H9 (cell line): ENCODE measurements at regions not wholly inside any gene's neighbourhood (a gene's known extent, or its start where the extent isn't known, plus 50 kb on each side); places are given as distances from the start of the nearest gene placed in this dataset.

Experiments
- DNase-seq: peaks from one replicate; pipeline ENCODE4 v3.0.0-alpha.2; 2017
- H2AFZ ChIP-seq: one replicate; pipeline ENCODE4 v1.6.1; 2013; ENCODE audit warnings: mild to moderate bottlenecking, low read length, control low read depth, moderate library complexity
- H2AK5ac ChIP-seq: 2 replicates; pipeline ENCODE4 v1.6.1; 2013; ENCODE audit warnings: low read length, control low read depth, mixed read lengths; ENCODE audit not compliant: insufficient read length
- H2BK120ac ChIP-seq: one replicate; pipeline ENCODE4 v1.6.1; 2013; ENCODE audit warnings: low read depth, mild to moderate bottlenecking, low read length, control low read depth, inconsistent platforms; ENCODE audit not compliant: poor library complexity, severe bottlenecking
- H2BK12ac ChIP-seq: 2 replicates; pipeline ENCODE4 v1.6.1; 2013; ENCODE audit warnings: low read length, control low read depth, mixed read lengths, low read depth; ENCODE audit not compliant: insufficient read length
- H2BK15ac ChIP-seq: 2 replicates; pipeline ENCODE4 v1.6.1; 2013; ENCODE audit warnings: low read depth, low read length, control low read depth
- H2BK20ac ChIP-seq: one replicate; pipeline ENCODE4 v1.6.1; 2013; ENCODE audit warnings: low read depth, mild to moderate bottlenecking, low read length, control low read depth, inconsistent platforms; ENCODE audit not compliant: poor library complexity, severe bottlenecking
- H2BK5ac ChIP-seq: 2 replicates; pipeline ENCODE4 v1.6.1; 2013; ENCODE audit warnings: low read length, control low read depth, mixed read lengths; ENCODE audit not compliant: insufficient read length
- H3K14ac ChIP-seq: 2 replicates; pipeline ENCODE4 v1.6.1; 2013; ENCODE audit warnings: low read length, control low read depth; ENCODE audit not compliant: insufficient read depth
- H3K18ac ChIP-seq: 2 replicates; pipeline ENCODE4 v1.6.1; 2013; ENCODE audit warnings: low read depth, mild to moderate bottlenecking, mixed read lengths, low read length, control low read depth; ENCODE audit not compliant: insufficient read length
- H3K23ac ChIP-seq: 2 replicates; pipeline ENCODE4 v1.6.1; 2013; ENCODE audit warnings: low read length, control low read depth, mixed read lengths, low read depth; ENCODE audit not compliant: insufficient read length
- H3K23me2 ChIP-seq: 2 replicates; pipeline ENCODE4 v1.6.1; 2013; ENCODE audit warnings: low read depth, mild to moderate bottlenecking, mixed read lengths, low read length, control low read depth; ENCODE audit not compliant: insufficient read length, poor library complexity, severe bottlenecking
- H3K27ac ChIP-seq: 2 replicates; pipeline ENCODE4 v1.5.1; 2013; ENCODE audit warnings: low read length, control low read depth, mixed read lengths, low read depth; ENCODE audit not compliant: insufficient read length
- H3K27me3 ChIP-seq: 2 replicates; pipeline ENCODE4 v1.6.1; 2013; ENCODE audit warnings: low read length, control low read depth, inconsistent platforms; ENCODE audit not compliant: insufficient read depth
- H3K4ac ChIP-seq: 2 replicates; pipeline ENCODE4 v1.6.1; 2013; ENCODE audit warnings: low read depth, mild to moderate bottlenecking, control low read depth, inconsistent platforms, low read length, moderate library complexity
- H3K4me1 ChIP-seq: 2 replicates; pipeline ENCODE4 v1.6.1; 2013; ENCODE audit warnings: low read length, control low read depth, inconsistent platforms; ENCODE audit not compliant: insufficient read depth
- H3K4me2 ChIP-seq: 2 replicates; pipeline ENCODE4 v1.6.1; 2013; ENCODE audit warnings: low read length, control low read depth, mixed read lengths; ENCODE audit not compliant: insufficient read length, insufficient read depth
- H3K56ac ChIP-seq: 2 replicates; pipeline ENCODE4 v1.6.1; 2013; ENCODE audit warnings: low read depth, mild to moderate bottlenecking, mixed read lengths, low read length, control low read depth; ENCODE audit not compliant: insufficient read length
- H3K79me1 ChIP-seq: 2 replicates; pipeline ENCODE4 v1.6.1; 2013; ENCODE audit warnings: low read depth, mild to moderate bottlenecking, moderate library complexity, low read length, control low read depth, inconsistent platforms; ENCODE audit not compliant: insufficient read depth, poor library complexity, severe bottlenecking
- H3K79me2 ChIP-seq: 2 replicates; pipeline ENCODE4 v1.6.1; 2013; ENCODE audit warnings: low read length, control low read depth, inconsistent platforms; ENCODE audit not compliant: insufficient read depth
- H3K9ac ChIP-seq: 2 replicates; pipeline ENCODE4 v1.6.1; 2013; ENCODE audit warnings: low read length, control low read depth, mixed read lengths; ENCODE audit not compliant: insufficient read length; ENCODE audit errors: extremely low read depth
- H3K9me3 ChIP-seq: one replicate; pipeline ENCODE4 v1.6.1; 2013; ENCODE audit warnings: low read depth, low read length, inconsistent platforms; ENCODE audit not compliant: control insufficient read depth
- H3T11ph ChIP-seq: one replicate; pipeline ENCODE4 v1.6.1; 2013; ENCODE audit warnings: mild to moderate bottlenecking, low read length, control low read depth, inconsistent platforms
- H4K20me1 ChIP-seq: one replicate; pipeline ENCODE4 v1.6.1; 2013; ENCODE audit not compliant: control insufficient read depth, insufficient read length, insufficient read depth
- H4K5ac ChIP-seq: 2 replicates; pipeline ENCODE4 v1.6.1; 2013; ENCODE audit warnings: low read depth, mild to moderate bottlenecking, mixed read lengths, low read length, control low read depth; ENCODE audit not compliant: insufficient read length
- H4K8ac ChIP-seq: replicated peaks from 2 replicates; pipeline ENCODE4 v1.6.1; 2013; ENCODE audit warnings: low read length, control low read depth, mixed read lengths, low read depth; ENCODE audit not compliant: insufficient read length
- H4K91ac ChIP-seq: 2 replicates; pipeline ENCODE4 v1.6.1; 2013; ENCODE audit warnings: low read depth, mild to moderate bottlenecking, moderate library complexity, mixed read lengths, low read length, control low read depth; ENCODE audit not compliant: insufficient read length
- H3K27ac Mint-ChIP-seq, 3 experiments: 2 replicates in 2 of 3; 3 replicates in 1 of 3; pipeline ENCODE4 v1.8.0; 2020 to 2021; ENCODE audit warnings: mixed read lengths in 3 of 3, mild to moderate bottlenecking in 1 of 3, moderate library complexity in 1 of 3
- H3K27me3 Mint-ChIP-seq: 2 replicates; pipeline ENCODE4 v1.8.0; 2021; ENCODE audit warnings: low read depth, mild to moderate bottlenecking, moderate library complexity, mixed read lengths
- H3K36me3 Mint-ChIP-seq, 3 experiments: 2 replicates in 2 of 3; 3 replicates in 1 of 3; pipeline ENCODE4 v1.8.0; 2020 to 2021; ENCODE audit warnings: low read depth in 3 of 3, mixed read lengths in 3 of 3; ENCODE audit not compliant: insufficient read depth in 1 of 3
- H3K4me1 Mint-ChIP-seq, 2 experiments: 2 replicates each; pipeline ENCODE4 v1.8.0; 2020; ENCODE audit warnings: mixed read lengths in 2 of 2
- H3K4me3 Mint-ChIP-seq, 2 experiments: 2 replicates in 1 of 2; 3 replicates in 1 of 2; pipeline ENCODE4 v1.8.0; 2020 to 2021; ENCODE audit warnings: mild to moderate bottlenecking in 2 of 2, mixed read lengths in 2 of 2, moderate library complexity in 1 of 2
- H3K9me3 Mint-ChIP-seq, 2 experiments: 2 replicates in 1 of 2; 3 replicates in 1 of 2; pipeline ENCODE4 v1.8.0; 2020; ENCODE audit warnings: mild to moderate bottlenecking in 2 of 2, mixed read lengths in 2 of 2, moderate library complexity in 1 of 2
- WGBS: extraction: QIAGEN DNeasy Blood & Tissue Kit; methylation state at CpG from one replicate; pipeline ENCODE4 v1.1.7; 2013; ENCODE audit warnings: missing lambda C conversion rate, low lambda C conversion rate, mixed read lengths; ENCODE audit not compliant: insufficient read length; ENCODE audit errors: extremely low coverage; 5-methylcytosine and 5-hydroxymethylcytosine counted together
- TF ChIP-seq, protein P1 (sequence below): fragments of 200-600 bp; sonication (generic); conservative IDR thresholded peaks from 3 replicates; pipeline ENCODE4 v1.8.0; 2021; ENCODE audit warnings: antibody characterized with exemption, mild to moderate bottlenecking

DNA sequence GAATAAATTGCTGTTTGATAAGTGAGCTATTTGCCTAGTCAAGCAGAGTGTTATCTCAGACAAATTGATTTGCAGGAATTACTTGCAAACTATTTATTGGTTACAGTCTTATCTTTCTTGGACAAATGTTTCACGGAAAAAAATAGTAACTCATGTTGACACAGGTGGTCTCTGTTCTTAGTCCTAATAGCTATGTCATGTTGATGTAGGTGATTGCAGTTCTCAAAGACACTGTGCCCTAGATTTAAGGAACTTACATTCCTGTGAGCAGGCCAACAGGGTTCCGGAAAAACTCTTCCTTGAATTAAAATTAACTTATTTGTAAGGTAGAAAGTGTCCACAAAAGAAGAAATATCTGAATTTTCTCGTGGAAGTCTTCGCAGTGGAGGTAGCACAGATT is 109.6 kb upstream of the SLCO6A1 start:
- no peak for DNase-seq
- Histone ChIP-seq H3K27me3 (no peaks in the 10 kb centered on the region), H4K5ac (no peak overlapping the region), H3K4me2 (no peak overlapping the region), H2BK12ac (no peak overlapping the region), H4K91ac (no peak overlapping the region), H4K8ac (no peak overlapping the region), H3K27ac (no peak overlapping the region), H2BK20ac (no peak overlapping the region), H2AFZ (no peak overlapping the region), H2AK5ac (no peak overlapping the region), H3K4ac (no peak overlapping the region), H3K18ac (no peak overlapping the region), H3K4me1 (no peaks in the 10 kb centered on the region; the same call in 1 of the 2 replicates), H3K79me1 (no peaks in the 10 kb centered on the region), H3K23me2 (no peaks in the 10 kb centered on the region), H3K23ac (no peak overlapping the region), H3K79me2 (no peaks in the 10 kb centered on the region), H3K14ac (no peak overlapping the region), H4K20me1 (no peaks in the 10 kb centered on the region), H2BK5ac (no peak overlapping the region), H3T11ph (no peak overlapping the region), H2BK15ac (no peak overlapping the region), H3K9ac (no peak overlapping the region), H2BK120ac (no peak overlapping the region), H3K56ac (no peak overlapping the region), H3K9me3 (no peaks in the 10 kb centered on the region)
- Mint-ChIP-seq H3K4me1 (peaks cover 15% of the 10 kb centered on the region in 2 experiments), H3K27me3 (no peaks in the 10 kb centered on the region), H3K9me3 (no peaks in the 10 kb centered on the region), H3K4me3 (no peak overlapping the region), H3K36me3 (peaks cover 0 to 2% (median 0%) of the 10 kb centered on the region in 3 experiments; a peak in 1 of 7 replicates), H3K27ac (no peak overlapping the region)
- WGBS, result no CpG with 5 or more reads among the region's 4 CpGs
- TF ChIP-seq, protein P1, sequence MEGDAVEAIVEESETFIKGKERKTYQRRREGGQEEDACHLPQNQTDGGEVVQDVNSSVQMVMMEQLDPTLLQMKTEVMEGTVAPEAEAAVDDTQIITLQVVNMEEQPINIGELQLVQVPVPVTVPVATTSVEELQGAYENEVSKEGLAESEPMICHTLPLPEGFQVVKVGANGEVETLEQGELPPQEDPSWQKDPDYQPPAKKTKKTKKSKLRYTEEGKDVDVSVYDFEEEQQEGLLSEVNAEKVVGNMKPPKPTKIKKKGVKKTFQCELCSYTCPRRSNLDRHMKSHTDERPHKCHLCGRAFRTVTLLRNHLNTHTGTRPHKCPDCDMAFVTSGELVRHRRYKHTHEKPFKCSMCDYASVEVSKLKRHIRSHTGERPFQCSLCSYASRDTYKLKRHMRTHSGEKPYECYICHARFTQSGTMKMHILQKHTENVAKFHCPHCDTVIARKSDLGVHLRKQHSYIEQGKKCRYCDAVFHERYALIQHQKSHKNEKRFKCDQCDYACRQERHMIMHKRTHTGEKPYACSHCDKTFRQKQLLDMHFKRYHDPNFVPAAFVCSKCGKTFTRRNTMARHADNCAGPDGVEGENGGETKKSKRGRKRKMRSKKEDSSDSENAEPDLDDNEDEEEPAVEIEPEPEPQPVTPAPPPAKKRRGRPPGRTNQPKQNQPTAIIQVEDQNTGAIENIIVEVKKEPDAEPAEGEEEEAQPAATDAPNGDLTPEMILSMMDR, result no peak
